CD14-positive monocyte (primary cell): ENCODE measurements at regions not wholly inside any gene's neighbourhood (a gene's known extent, or its start where the extent isn't known, plus 50 kb on each side); places are given as distances from the start of the nearest gene placed in this dataset.

Source experiments
- DNase-seq, 3 donors: peaks; one replicate each; pipeline ENCODE4 v3.0.0-alpha.2; 2011 to 2022
- H2AFZ ChIP-seq: 2 replicates; pipeline ENCODE4 v1.6.0; 2012; ENCODE audit warnings: mild to moderate bottlenecking, low read depth, low read length, inconsistent platforms; ENCODE audit not compliant: insufficient read depth, poor library complexity, severe bottlenecking
- H3K27ac ChIP-seq, 2 donors: 1 replicate in 1 of 2; 2 replicates in 1 of 2; pipeline ENCODE4 v1.5.1; 2012 to 2013; ENCODE audit warnings: low read length in 2 of 2, control low read depth in 1 of 2, inconsistent platforms in 1 of 2, low read depth in 1 of 2, mild to moderate bottlenecking in 1 of 2
- H3K27me3 ChIP-seq, 2 donors: one replicate each; pipeline versions ENCODE4 v1.6.0 to v1.6.1; 2011 to 2013; ENCODE audit warnings: low read length in 2 of 2; ENCODE audit not compliant: control insufficient read depth in 2 of 2, insufficient read depth in 2 of 2
- H3K36me3 ChIP-seq, 2 donors: replicated peaks in 1 of 2; 1 replicate in 1 of 2; 2 replicates in 1 of 2; pipeline versions ENCODE4 v1.5.1 to v1.6.1; 2012 to 2013; ENCODE audit warnings: low read length in 2 of 2, control low read depth in 1 of 2, inconsistent platforms in 1 of 2, mild to moderate bottlenecking in 1 of 2; ENCODE audit not compliant: insufficient read depth in 2 of 2, control insufficient read depth in 1 of 2
- H3K4me1 ChIP-seq, 2 donors: 1 replicate in 1 of 2; 2 replicates in 1 of 2; pipeline versions ENCODE4 v1.5.1 to v1.6.1; 2012 to 2013; ENCODE audit warnings: low read length in 2 of 2, control low read depth in 1 of 2, inconsistent platforms in 1 of 2, mild to moderate bottlenecking in 1 of 2, moderate library complexity in 1 of 2; ENCODE audit not compliant: insufficient read depth in 2 of 2, control insufficient read depth in 1 of 2
- H3K4me2 ChIP-seq: replicated peaks from 2 replicates; pipeline ENCODE3; 2012; ENCODE audit warnings: low read length, moderate library complexity, mild to moderate bottlenecking; ENCODE audit not compliant: poor library complexity, severe bottlenecking; ENCODE audit errors: extremely low read depth
- H3K4me3 ChIP-seq, 3 experiments: fragments of 200-600 bp in 1 of 3; sonication (generic) in 1 of 3; replicated peaks in 1 of 3; 1 replicate in 2 of 3; 2 replicates in 1 of 3; pipeline ENCODE4 v1.5.1; 2011 to 2013; ENCODE audit warnings: low read length in 3 of 3, mild to moderate bottlenecking in 3 of 3, control low read depth in 2 of 3, low read depth in 2 of 3, inconsistent platforms in 1 of 3, moderate library complexity in 1 of 3
- H3K79me2 ChIP-seq: 2 replicates; pipeline ENCODE4 v1.6.0; 2012; ENCODE audit warnings: mild to moderate bottlenecking, control low read depth, inconsistent platforms, low read length, moderate library complexity; ENCODE audit not compliant: insufficient read depth
- H3K9ac ChIP-seq: 2 replicates; pipeline ENCODE4 v1.6.0; 2017; ENCODE audit warnings: low read length, mild to moderate bottlenecking; ENCODE audit not compliant: insufficient read depth, poor library complexity, severe bottlenecking
- H3K9me3 ChIP-seq, 2 donors: replicated peaks in 1 of 2; 1 replicate in 1 of 2; 2 replicates in 1 of 2; pipeline versions ENCODE4 v1.5.1 to v1.6.1; 2012 to 2013; ENCODE audit warnings: low read length in 2 of 2, control low read depth in 1 of 2; ENCODE audit not compliant: control insufficient read depth in 1 of 2, insufficient read depth in 1 of 2
- H4K20me1 ChIP-seq: 2 replicates; pipeline ENCODE4 v1.6.0; 2012; ENCODE audit warnings: mild to moderate bottlenecking, low read length, control low read depth, moderate library complexity; ENCODE audit not compliant: insufficient read depth
- H3K27ac Mint-ChIP-seq, 7 donors: one replicate each; pipeline ENCODE4 v1.8.0; 2020; ENCODE audit warnings: mild to moderate bottlenecking in 7 of 7, mixed read lengths in 7 of 7, moderate library complexity in 6 of 7, inconsistent platforms in 2 of 7
- H3K27me3 Mint-ChIP-seq, 3 donors: one replicate each; pipeline ENCODE4 v1.8.0; 2021 to 2022; ENCODE audit warnings: low read depth in 3 of 3, mild to moderate bottlenecking in 3 of 3, mixed read lengths in 3 of 3, moderate library complexity in 3 of 3, inconsistent platforms in 1 of 3
- H3K36me3 Mint-ChIP-seq, 2 donors: one replicate each; pipeline ENCODE4 v1.8.0; 2020; ENCODE audit warnings: mixed read lengths in 2 of 2, inconsistent platforms in 1 of 2, mild to moderate bottlenecking in 1 of 2
- H3K4me1 Mint-ChIP-seq: one replicate; pipeline ENCODE4 v1.8.0; 2020; ENCODE audit warnings: mild to moderate bottlenecking, mixed read lengths
- H3K4me3 Mint-ChIP-seq, 2 donors: one replicate each; pipeline ENCODE4 v1.8.0; 2020; ENCODE audit warnings: mild to moderate bottlenecking in 2 of 2, mixed read lengths in 2 of 2, moderate library complexity in 1 of 2
- H3K9me3 Mint-ChIP-seq, 7 donors: one replicate each; pipeline ENCODE4 v1.8.0; 2020 to 2022; ENCODE audit warnings: mixed read lengths in 7 of 7, mild to moderate bottlenecking in 6 of 7, moderate library complexity in 6 of 7, inconsistent platforms in 2 of 7
- CTCF ChIP-seq: fragments of 200-600 bp; IDR thresholded peaks from one replicate; pipeline ENCODE4 v1.8.0; 2022; ENCODE audit warnings: antibody characterized with exemption, mild to moderate bottlenecking
- WGBS: methylation state at CpG from one replicate; pipeline ENCODE4 v1.1.5; 2013; ENCODE audit warnings: missing lambda C conversion rate; ENCODE audit not compliant: insufficient coverage; 5-methylcytosine and 5-hydroxymethylcytosine counted together
- intact Hi-C, 2 donors: fragments of 100-400 bp; cut with micrococcal nuclease; formaldehyde crosslinking; loops; one replicate each; pipeline versions ENCODE4 v1.15.0 to v1.15.1; 2023

GRCh38 chr2:5953525-5953924, 261.3 kb downstream of the SOX11 start:
- Histone ChIP-seq H2AFZ (no peak overlapping the region), H3K36me3 (no peaks in the 10 kb centered on the region), H4K20me1 (no peaks in the 10 kb centered on the region), H3K4me1 (no peaks in the 10 kb centered on the region), H3K27me3 (no peaks in the 10 kb centered on the region), H3K27ac (no peak overlapping the region), H3K4me3 (no peak overlapping the region), H3K9me3 (peaks cover 0 to 14% of the 10 kb centered on the region in 2 donors), H3K9ac (no peak overlapping the region), H3K79me2 (no peaks in the 10 kb centered on the region), H3K4me2 (no peak overlapping the region)
- no CpG with 5 or more reads among the region's 1 CpG for WGBS
- H3K27ac Mint-ChIP-seq, result no peak overlapping the region
- H3K27me3 Mint-ChIP-seq, result no peaks in the 10 kb centered on the region
- no peak for DNase-seq
- peaks cover 3 to 9% (median 7%) of the 10 kb centered on the region in 7 donors for H3K9me3 Mint-ChIP-seq
- H3K4me1 Mint-ChIP-seq, result no peaks in the 10 kb centered on the region
- intact Hi-C loops, result no loop called here
- no peak overlapping the region for H3K4me3 Mint-ChIP-seq
- no peak for TF ChIP-seq CTCF
- no peaks in the 10 kb centered on the region for H3K36me3 Mint-ChIP-seq

GRCh38 chr2:5954509-5954908, 262.3 kb downstream of the SOX11 start:
- H3K4me1 ChIP-seq, result no peaks in the 10 kb centered on the region
- no peak for TF ChIP-seq CTCF
- H3K9ac ChIP-seq, result no peak overlapping the region
- peaks cover 0 to 14% of the 10 kb centered on the region in 2 donors for H3K9me3 ChIP-seq
- H3K4me3 ChIP-seq, result no peak overlapping the region
- no peaks in the 10 kb centered on the region for H3K4me1 Mint-ChIP-seq
- no peaks in the 10 kb centered on the region for H3K36me3 Mint-ChIP-seq
- H2AFZ ChIP-seq, result no peak overlapping the region
- no peaks in the 10 kb centered on the region for H3K27me3 ChIP-seq
- no peak overlapping the region for H3K4me2 ChIP-seq
- H3K79me2 ChIP-seq, result no peaks in the 10 kb centered on the region
- no peak overlapping the region for H3K4me3 Mint-ChIP-seq
- no peaks in the 10 kb centered on the region for H4K20me1 ChIP-seq
- no peak for DNase-seq
- intact Hi-C loops, result no loop called here
- WGBS, result 86% methylated on average over 1 of the region's 5 CpGs
- no peak overlapping the region for H3K27ac Mint-ChIP-seq
- H3K36me3 ChIP-seq, result no peaks in the 10 kb centered on the region
- no peaks in the 10 kb centered on the region for H3K27me3 Mint-ChIP-seq
- H3K27ac ChIP-seq, result no peak overlapping the region
- peaks cover 3 to 9% (median 7%) of the 10 kb centered on the region in 7 donors for H3K9me3 Mint-ChIP-seq
